NB4 (cell line): ENCODE measurements at regions not wholly inside any gene's neighbourhood (a gene's known extent, or its start where the extent isn't known, plus 50 kb on each side); places are given as distances from the start of the nearest gene placed in this dataset.

Source experiments
- MYC ChIP-seq: IDR thresholded peaks from 2 replicates; pipeline ENCODE4 v1.6.1; 2011; ENCODE audit warnings: low read depth, low read length
- POLR2A ChIP-seq: IDR thresholded peaks from 2 replicates; pipeline ENCODE4 v1.6.1; 2011; ENCODE audit warnings: mild to moderate bottlenecking; ENCODE audit not compliant: insufficient read length; ENCODE audit errors: extremely low read depth
- TF ChIP-seq, protein P1 (sequence below): IDR thresholded peaks from one replicate; pipeline ENCODE4 v1.5.1; 2012; ENCODE audit warnings: low read depth, low read length
- TF ChIP-seq, protein P2 (sequence below): IDR thresholded peaks from 2 replicates; pipeline ENCODE4 v1.6.1; 2011; ENCODE audit warnings: low read depth, low read length

DNA sequence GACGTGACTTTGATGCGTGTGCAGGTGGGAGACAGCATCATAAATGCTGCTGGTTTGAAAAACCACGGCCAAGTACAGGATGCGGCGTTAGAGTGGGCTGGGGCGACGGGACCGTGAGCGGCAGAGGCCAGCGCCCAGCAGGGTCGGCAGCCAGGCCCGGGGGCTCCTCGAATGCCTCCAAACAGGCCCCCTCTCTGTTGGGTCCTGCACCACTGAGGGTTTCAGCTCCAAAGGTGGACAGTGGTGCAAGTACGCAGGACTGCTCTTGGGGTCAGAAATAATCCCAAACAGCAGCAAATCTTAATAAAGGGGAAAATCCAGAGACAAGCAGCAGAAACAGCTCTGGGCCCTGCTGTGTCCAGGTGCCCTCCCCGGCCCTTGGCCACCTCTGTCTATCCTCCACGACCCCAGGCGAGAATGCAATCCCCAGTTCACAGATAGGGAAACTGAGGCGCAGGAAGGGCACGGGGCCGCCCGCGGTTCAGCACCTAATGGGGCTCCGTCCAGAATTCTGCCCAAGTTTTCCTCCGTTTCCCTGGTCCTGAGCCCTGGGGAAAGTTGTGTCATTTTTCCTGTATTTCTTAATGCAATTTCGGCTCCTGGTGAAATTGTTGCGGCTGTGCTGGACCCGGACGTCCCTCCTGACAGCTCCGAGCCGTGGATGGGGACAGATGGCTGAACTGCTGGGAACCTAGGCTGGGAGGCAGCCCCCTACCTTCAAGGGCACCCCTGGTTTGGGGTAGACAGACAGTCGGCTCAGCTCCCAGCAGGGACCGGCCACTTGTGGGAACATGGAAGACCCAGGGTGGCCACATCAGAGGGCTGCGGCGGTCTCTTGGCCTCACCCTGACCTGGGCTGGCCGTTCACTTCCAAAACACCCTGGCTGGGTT, 97.4 kb downstream of the FOXL3 start:
- TF ChIP-seq POLR2A (no peak), MYC (no peak)
- TF ChIP-seq, protein P1, sequence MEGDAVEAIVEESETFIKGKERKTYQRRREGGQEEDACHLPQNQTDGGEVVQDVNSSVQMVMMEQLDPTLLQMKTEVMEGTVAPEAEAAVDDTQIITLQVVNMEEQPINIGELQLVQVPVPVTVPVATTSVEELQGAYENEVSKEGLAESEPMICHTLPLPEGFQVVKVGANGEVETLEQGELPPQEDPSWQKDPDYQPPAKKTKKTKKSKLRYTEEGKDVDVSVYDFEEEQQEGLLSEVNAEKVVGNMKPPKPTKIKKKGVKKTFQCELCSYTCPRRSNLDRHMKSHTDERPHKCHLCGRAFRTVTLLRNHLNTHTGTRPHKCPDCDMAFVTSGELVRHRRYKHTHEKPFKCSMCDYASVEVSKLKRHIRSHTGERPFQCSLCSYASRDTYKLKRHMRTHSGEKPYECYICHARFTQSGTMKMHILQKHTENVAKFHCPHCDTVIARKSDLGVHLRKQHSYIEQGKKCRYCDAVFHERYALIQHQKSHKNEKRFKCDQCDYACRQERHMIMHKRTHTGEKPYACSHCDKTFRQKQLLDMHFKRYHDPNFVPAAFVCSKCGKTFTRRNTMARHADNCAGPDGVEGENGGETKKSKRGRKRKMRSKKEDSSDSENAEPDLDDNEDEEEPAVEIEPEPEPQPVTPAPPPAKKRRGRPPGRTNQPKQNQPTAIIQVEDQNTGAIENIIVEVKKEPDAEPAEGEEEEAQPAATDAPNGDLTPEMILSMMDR: no peak
- TF ChIP-seq, protein P2, sequence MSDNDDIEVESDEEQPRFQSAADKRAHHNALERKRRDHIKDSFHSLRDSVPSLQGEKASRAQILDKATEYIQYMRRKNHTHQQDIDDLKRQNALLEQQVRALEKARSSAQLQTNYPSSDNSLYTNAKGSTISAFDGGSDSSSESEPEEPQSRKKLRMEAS: no peak
